Neural cell (in vitro differentiated cells): ENCODE measurements at regions not wholly inside any gene's neighbourhood (a gene's known extent, or its start where the extent isn't known, plus 50 kb on each side); places are given as distances from the start of the nearest gene placed in this dataset.

Experiments
- H2AFZ ChIP-seq: fragments of 200-600, 300-800 bp; sonication (generic), shearing (Covaris generic); 2 replicates; pipeline ENCODE4 v1.6.0; 2014; ENCODE audit warnings: low read depth, mild to moderate bottlenecking, antibody characterized with exemption, low read length, moderate library complexity
- H3F3A ChIP-seq: fragments of 200-600 bp; shearing (Covaris generic); 2 replicates; pipeline ENCODE4 v1.6.1; 2016; ENCODE audit warnings: mild to moderate bottlenecking, moderate library complexity, mixed read lengths, antibody characterized with exemption, low read length; ENCODE audit not compliant: insufficient read depth, poor library complexity, severe bottlenecking
- H3K27ac ChIP-seq: fragments of 200-600, 300-800 bp; sonication (generic), shearing (Covaris generic); 2 replicates; pipeline ENCODE4 v1.5.1; 2014; ENCODE audit warnings: mild to moderate bottlenecking, low read length, moderate library complexity
- H3K27me3 ChIP-seq: fragments of 300-800, 200-600 bp; sonication (generic), shearing (Covaris generic); 2 replicates; pipeline ENCODE4 v1.6.0; 2014; ENCODE audit warnings: mild to moderate bottlenecking, low read depth, low read length, moderate library complexity; ENCODE audit not compliant: insufficient read depth
- H3K36me3 ChIP-seq: fragments of 300-800, 200-600 bp; sonication (generic), shearing (Covaris generic); 2 replicates; pipeline ENCODE4 v1.5.1; 2014; ENCODE audit warnings: mild to moderate bottlenecking, antibody characterized with exemption, low read length, moderate library complexity; ENCODE audit not compliant: insufficient read depth
- H3K4me2 ChIP-seq: fragments of 300-800, 200-600 bp; sonication (generic), shearing (Covaris generic); 2 replicates; pipeline ENCODE4 v1.6.0; 2014; ENCODE audit warnings: mild to moderate bottlenecking, low read length
- H3K4me3 ChIP-seq: fragments of 300-800, 200-600 bp; sonication (generic), shearing (Covaris generic); 2 replicates; pipeline ENCODE4 v1.5.1; 2014; ENCODE audit warnings: mild to moderate bottlenecking, low read length, moderate library complexity
- H3K79me2 ChIP-seq: fragments of 200-600 bp; shearing (Covaris generic); replicated peaks from 2 replicates; pipeline ENCODE4 v1.6.0; 2014; ENCODE audit warnings: mild to moderate bottlenecking, low read length, moderate library complexity; ENCODE audit not compliant: insufficient read depth
- H3K9ac ChIP-seq: fragments of 300-800, 200-600 bp; sonication (generic), shearing (Covaris generic); 2 replicates; pipeline ENCODE4 v1.6.1; 2016; ENCODE audit warnings: mild to moderate bottlenecking, low read length, mixed read lengths
- H3K9me2 ChIP-seq: fragments of 200-600 bp; shearing (Covaris generic); 2 replicates; pipeline ENCODE4 v1.6.1; 2016; ENCODE audit warnings: mild to moderate bottlenecking, low read length, mixed read lengths; ENCODE audit not compliant: insufficient read depth
- H3K9me3 ChIP-seq: fragments of 200-600, 300-800 bp; sonication (generic), shearing (Covaris generic); 2 replicates; pipeline ENCODE4 v1.6.1; 2016; ENCODE audit warnings: mild to moderate bottlenecking, mixed run types, low read length, moderate library complexity, mixed read lengths
- H4K20me1 ChIP-seq: fragments of 200-600 bp; shearing (Covaris generic); 2 replicates; pipeline ENCODE4 v1.6.1; 2016; ENCODE audit warnings: mild to moderate bottlenecking, mixed run types; ENCODE audit not compliant: insufficient read depth
- EP300 ChIP-seq: fragments of 450-650 bp; conservative IDR thresholded peaks from 2 replicates; pipeline ENCODE4 v1.6.1; 2014; ENCODE audit warnings: antibody characterized with exemption, mild to moderate bottlenecking, moderate library complexity; ENCODE audit not compliant: poor library complexity, severe bottlenecking
- EZH2 ChIP-seq: fragments of 200-600, 300-800 bp; shearing (Covaris generic), sonication (generic); IDR thresholded peaks from 2 replicates; pipeline ENCODE4 v1.6.1; 2014; ENCODE audit warnings: antibody characterized with exemption, low read length, borderline replicate concordance, mild to moderate bottlenecking; ENCODE audit not compliant: insufficient read depth, poor library complexity, severe bottlenecking
- MXI1 ChIP-seq: fragments of 450-650 bp; conservative IDR thresholded peaks from 2 replicates; pipeline ENCODE4 v1.6.1; 2014; ENCODE audit warnings: antibody characterized with exemption, mild to moderate bottlenecking; ENCODE audit not compliant: poor library complexity, severe bottlenecking
- POLR2AphosphoS5 ChIP-seq: IDR thresholded peaks from 2 replicates; pipeline ENCODE4 v1.6.1; 2012
- RAD21 ChIP-seq: fragments of 450-650 bp; conservative IDR thresholded peaks from 2 replicates; pipeline ENCODE4 v1.6.1; 2014; ENCODE audit warnings: antibody characterized with exemption, mild to moderate bottlenecking, moderate library complexity
- SMC3 ChIP-seq: fragments of 450-650 bp; conservative IDR thresholded peaks from 2 replicates; pipeline ENCODE4 v1.6.1; 2014; ENCODE audit warnings: antibody characterized with exemption, mild to moderate bottlenecking, moderate library complexity; ENCODE audit not compliant: poor library complexity
- TAF1 ChIP-seq: IDR thresholded peaks from 2 replicates; pipeline ENCODE4 v1.6.1; 2012; ENCODE audit warnings: low read depth
- TF ChIP-seq, protein P1 (sequence below): IDR thresholded peaks from 2 replicates; pipeline ENCODE4 v1.6.1; 2012; ENCODE audit warnings: borderline replicate concordance
- TF ChIP-seq, protein P2 (sequence below): fragments of 450-650 bp; IDR thresholded peaks from 2 replicates; pipeline ENCODE4 v1.5.1; 2014; ENCODE audit warnings: antibody characterized with exemption, mild to moderate bottlenecking, moderate library complexity; ENCODE audit not compliant: poor library complexity, severe bottlenecking

DNA sequence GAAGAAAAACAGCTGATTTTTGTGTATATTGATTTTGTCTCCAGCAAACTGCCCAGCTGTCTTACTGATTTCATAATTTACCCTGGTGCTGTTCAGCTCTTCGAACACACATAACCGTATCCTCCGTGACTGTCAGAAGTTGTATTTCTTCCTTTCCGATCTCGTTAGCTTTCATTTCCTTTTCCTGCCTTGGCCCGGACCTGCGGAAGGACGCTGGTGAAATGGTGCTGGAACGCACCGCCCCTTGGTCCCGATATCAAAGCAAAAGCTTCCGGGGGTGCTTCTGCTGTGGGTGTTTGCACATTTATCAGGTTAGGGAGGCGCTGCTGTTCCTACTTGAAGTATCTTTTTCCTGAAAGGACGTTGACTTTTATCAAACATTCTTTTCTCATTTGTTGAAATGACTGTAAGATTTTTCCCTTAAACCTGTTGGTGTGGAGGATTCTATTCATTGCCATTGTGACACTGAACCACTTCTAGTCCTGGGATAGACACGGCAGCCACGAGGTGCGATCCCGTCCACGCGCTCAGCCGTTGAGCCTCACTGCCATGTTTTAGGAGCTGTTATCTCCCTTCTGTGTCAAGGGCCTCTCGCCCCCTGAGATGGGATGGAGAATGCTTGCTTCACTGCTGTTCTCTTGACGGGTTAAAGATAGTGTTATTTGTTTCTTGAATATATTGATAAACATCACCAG is 72.6 kb downstream of the FOXL3 start:
- Histone ChIP-seq H3K4me2 (no peak overlapping the region), H3K9me3 (no peaks in the 10 kb centered on the region), H3K4me3 (no peak overlapping the region), H3K36me3 (no peaks in the 10 kb centered on the region), H2AFZ (no peak overlapping the region), H3F3A (no peaks in the 10 kb centered on the region), H3K27me3 (no peaks in the 10 kb centered on the region), H3K79me2 (no peaks in the 10 kb centered on the region), H3K9me2 (no peaks in the 10 kb centered on the region), H4K20me1 (no peaks in the 10 kb centered on the region), H3K9ac (no peak overlapping the region), H3K27ac (no peak overlapping the region)
- TF ChIP-seq MXI1 (no peak), RAD21 (no peak), TAF1 (no peak), EZH2 (no peak), POLR2AphosphoS5 (no peak), EP300 (no peak), SMC3 (no peak)
- TF ChIP-seq, protein P1, sequence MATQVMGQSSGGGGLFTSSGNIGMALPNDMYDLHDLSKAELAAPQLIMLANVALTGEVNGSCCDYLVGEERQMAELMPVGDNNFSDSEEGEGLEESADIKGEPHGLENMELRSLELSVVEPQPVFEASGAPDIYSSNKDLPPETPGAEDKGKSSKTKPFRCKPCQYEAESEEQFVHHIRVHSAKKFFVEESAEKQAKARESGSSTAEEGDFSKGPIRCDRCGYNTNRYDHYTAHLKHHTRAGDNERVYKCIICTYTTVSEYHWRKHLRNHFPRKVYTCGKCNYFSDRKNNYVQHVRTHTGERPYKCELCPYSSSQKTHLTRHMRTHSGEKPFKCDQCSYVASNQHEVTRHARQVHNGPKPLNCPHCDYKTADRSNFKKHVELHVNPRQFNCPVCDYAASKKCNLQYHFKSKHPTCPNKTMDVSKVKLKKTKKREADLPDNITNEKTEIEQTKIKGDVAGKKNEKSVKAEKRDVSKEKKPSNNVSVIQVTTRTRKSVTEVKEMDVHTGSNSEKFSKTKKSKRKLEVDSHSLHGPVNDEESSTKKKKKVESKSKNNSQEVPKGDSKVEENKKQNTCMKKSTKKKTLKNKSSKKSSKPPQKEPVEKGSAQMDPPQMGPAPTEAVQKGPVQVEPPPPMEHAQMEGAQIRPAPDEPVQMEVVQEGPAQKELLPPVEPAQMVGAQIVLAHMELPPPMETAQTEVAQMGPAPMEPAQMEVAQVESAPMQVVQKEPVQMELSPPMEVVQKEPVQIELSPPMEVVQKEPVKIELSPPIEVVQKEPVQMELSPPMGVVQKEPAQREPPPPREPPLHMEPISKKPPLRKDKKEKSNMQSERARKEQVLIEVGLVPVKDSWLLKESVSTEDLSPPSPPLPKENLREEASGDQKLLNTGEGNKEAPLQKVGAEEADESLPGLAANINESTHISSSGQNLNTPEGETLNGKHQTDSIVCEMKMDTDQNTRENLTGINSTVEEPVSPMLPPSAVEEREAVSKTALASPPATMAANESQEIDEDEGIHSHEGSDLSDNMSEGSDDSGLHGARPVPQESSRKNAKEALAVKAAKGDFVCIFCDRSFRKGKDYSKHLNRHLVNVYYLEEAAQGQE = no peak
- TF ChIP-seq, protein P2, sequence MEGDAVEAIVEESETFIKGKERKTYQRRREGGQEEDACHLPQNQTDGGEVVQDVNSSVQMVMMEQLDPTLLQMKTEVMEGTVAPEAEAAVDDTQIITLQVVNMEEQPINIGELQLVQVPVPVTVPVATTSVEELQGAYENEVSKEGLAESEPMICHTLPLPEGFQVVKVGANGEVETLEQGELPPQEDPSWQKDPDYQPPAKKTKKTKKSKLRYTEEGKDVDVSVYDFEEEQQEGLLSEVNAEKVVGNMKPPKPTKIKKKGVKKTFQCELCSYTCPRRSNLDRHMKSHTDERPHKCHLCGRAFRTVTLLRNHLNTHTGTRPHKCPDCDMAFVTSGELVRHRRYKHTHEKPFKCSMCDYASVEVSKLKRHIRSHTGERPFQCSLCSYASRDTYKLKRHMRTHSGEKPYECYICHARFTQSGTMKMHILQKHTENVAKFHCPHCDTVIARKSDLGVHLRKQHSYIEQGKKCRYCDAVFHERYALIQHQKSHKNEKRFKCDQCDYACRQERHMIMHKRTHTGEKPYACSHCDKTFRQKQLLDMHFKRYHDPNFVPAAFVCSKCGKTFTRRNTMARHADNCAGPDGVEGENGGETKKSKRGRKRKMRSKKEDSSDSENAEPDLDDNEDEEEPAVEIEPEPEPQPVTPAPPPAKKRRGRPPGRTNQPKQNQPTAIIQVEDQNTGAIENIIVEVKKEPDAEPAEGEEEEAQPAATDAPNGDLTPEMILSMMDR = no peak

DNA sequence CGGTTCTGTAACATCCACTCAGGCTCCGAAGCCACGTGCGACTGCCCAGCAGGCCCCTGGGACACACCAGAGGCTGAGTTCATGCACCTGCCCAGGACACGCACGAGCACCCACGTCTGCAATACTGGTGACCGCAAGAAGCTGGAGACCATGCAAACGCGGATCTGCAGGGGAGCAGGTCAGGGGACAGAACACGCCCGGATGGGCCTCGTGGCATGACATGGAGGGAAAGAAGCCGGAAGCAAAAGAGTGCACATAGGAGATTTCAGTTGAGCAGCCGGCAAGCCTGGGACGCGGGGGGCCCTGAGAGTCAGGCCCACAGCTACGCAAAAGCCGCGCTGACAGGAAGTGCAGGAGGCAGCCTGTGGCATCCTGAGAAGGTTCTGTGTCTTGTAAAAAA is 73.7 kb downstream of the FOXL3 start:
- Histone ChIP-seq H2AFZ (no peak overlapping the region), H4K20me1 (no peaks in the 10 kb centered on the region), H3K27ac (no peak overlapping the region), H3K9me2 (no peaks in the 10 kb centered on the region), H3K4me2 (no peak overlapping the region), H3K4me3 (no peak overlapping the region), H3K9me3 (no peaks in the 10 kb centered on the region), H3K79me2 (no peaks in the 10 kb centered on the region), H3F3A (no peaks in the 10 kb centered on the region), H3K36me3 (no peaks in the 10 kb centered on the region), H3K9ac (no peak overlapping the region), H3K27me3 (no peaks in the 10 kb centered on the region)
- TF ChIP-seq POLR2AphosphoS5 (no peak), EP300 (no peak), SMC3 (no peak), TAF1 (no peak), MXI1 (no peak), RAD21 (no peak), EZH2 (no peak)
- TF ChIP-seq, protein P2 = no peak
- TF ChIP-seq, protein P1 = no peak
